ENCODE measurements at regions not wholly inside any gene's neighbourhood (a gene's known extent, or its start where the extent isn't known, plus 50 kb on each side); places are given as distances from the start of the nearest gene placed in this dataset.

DNA sequence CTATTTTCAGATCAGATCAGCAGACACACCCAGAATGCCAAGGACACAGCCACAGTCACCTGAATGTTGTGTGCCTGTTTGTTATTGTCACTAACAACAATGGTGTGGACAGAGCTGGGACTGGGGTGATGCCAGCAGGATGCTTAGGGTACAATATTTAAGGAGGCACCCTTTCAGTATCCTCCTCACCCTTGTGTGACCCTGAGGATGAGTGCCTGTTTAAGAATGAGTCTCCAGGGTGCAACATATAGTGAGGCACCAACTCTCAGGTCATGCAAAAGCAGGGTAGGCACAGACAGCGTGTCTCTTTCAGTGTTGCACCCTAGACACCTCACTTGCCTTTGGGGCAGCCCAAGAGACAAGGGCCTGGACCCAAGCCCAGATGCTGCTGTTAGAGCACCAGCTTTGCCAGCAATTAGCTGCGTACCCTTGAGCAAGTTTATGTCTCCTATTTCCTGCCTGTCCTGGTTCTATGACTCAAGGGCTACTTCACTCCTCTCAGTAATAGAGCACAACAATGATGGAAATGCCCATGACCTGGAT lies 122.6 kb downstream of the AQP9 start:
- TF ChIP-seq GATA2 (IDR thresholded peaks at IDR 0.05; ENCODE audit: low read depth, low read length), result no peak

DNA sequence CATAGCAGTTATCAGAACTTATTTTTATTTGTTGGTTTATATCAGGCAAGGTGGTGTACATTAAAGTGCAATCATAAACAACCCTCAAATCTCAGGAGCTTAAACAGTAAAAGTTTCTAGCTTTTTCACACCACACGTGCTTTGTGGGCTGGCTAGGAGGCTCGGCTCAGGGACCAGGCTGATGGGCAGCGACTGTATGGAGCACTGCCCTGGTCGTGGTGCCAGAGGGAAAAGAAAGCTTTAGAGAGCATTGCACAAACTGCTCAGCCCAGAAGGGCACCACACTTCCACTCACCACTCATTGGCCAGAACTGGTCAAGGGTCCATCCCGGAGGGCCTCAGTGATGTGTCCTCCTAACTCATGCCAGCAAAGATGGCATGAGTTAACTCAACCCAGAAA lies 123.2 kb downstream of the AQP9 start:
- TF ChIP-seq GATA2 (IDR thresholded peaks at IDR 0.05; ENCODE audit: low read depth, low read length) (no peak), GATA3 (IDR thresholded peaks at IDR 0.05; ENCODE audit: low read depth, low read length) (no peak)

DNA sequence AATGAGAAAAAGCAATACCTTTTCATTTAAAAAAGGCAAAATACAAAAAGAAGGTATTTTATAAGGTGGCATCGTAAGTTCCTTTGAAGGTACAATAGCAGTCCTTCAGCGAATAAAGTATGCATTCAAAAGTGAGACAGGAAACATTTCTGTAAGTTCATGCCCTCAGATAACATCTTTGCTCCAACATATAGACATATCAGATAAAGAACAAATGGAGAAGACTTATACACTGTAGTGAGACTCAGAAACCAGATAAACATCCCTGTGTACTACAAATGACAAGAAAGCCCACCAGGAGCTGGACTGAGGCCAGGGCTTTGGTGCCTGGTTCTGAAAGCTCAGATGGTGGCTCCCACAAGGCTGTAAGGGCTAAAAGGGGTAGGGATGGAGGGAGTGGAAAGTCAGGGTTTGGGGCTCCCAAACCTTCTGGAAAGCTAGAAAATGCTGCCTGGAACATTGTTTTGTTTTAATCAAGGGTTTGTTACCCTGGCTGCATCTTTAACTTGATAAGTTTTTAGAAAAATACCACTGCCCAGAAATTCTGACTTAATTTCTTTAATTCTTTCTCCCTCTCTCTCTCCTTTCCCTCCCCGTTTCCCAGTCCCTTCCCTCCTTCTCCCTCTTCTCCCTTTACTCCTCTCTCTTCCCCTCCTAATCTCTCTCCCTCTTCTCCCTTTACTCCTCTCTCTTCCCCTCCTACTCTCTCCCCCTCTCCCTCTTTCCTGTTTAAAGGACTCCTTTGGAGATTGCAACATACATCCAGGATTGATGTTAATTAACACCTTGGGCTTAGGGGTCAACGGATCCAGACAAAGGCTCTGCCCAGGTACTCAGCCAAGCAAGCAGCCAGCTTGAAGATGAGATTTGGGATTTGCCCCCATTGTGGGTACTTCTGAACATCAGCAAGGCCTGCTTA lies 126.1 kb downstream of the AQP9 start:
- TF ChIP-seq GATA2 (IDR thresholded peaks at IDR 0.05; ENCODE audit: low read depth, low read length) (peak; percentile 24; the same call in 1 of the 2 replicates), GATA3 (IDR thresholded peaks at IDR 0.05; ENCODE audit: low read depth, low read length) (no peak)

DNA sequence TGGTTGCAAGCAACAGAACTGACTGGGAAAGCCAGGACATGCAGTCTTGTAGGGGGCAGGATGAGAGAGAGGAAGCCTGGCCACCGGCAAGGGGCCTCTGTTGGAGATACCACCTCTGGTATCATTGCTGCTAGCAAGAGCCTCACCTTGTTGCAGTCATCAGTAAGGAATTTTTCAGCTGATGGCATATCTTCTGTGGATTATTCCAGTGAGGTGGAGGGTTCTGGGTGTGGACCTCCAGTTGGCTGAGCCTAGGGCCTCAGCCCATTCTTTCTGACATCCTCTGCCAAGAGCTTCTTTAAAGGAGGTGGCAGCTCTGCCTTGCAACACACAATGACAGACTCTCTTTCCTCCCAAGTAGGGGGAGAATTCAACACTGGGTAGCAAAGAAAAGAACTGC lies 128.9 kb downstream of the AQP9 start:
- TF ChIP-seq GATA3 (IDR thresholded peaks at IDR 0.05; ENCODE audit: low read depth, low read length) (no peak), GATA2 (IDR thresholded peaks at IDR 0.05; ENCODE audit: low read depth, low read length) (no peak)

DNA sequence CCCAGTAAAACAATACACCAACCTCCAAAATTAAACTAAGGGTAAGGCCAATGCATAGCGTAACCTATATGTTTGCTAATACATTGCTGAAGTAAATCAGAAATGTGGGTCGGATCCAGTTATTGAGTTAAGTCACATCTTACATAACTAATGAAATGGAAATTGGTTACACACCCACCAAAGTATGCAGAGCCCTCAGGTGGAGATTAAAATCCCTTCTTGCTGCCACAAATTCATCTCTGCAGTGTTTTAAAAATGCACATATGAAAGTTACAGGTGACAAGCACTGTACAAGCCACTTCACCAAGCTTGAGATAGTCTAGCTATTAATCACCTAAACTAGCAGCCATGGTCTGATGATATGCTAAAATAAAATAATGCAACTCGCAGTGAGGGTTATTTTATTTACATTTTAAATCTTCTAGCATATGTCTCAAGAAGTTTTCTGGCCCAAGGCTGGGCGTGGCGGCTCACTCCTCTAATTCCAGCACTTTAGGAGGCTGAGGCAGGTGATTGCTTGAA lies 130.6 kb downstream of the AQP9 start:
- TF ChIP-seq GATA2 (IDR thresholded peaks at IDR 0.05; ENCODE audit: low read depth, low read length), result no peak
- no peak for TF ChIP-seq GATA3 (IDR thresholded peaks at IDR 0.05; ENCODE audit: low read depth, low read length)

- TF ChIP-seq GATA2 (IDR thresholded peaks at IDR 0.05; ENCODE audit: low read depth, low read length), result no peak
- no peak for TF ChIP-seq GATA3 (IDR thresholded peaks at IDR 0.05; ENCODE audit: low read depth, low read length)
Measured at GRCh38 chr15:58269455-58270414, 131.6 kb downstream of the AQP9 start.

- TF ChIP-seq GATA2 (IDR thresholded peaks at IDR 0.05; ENCODE audit: low read depth, low read length), result no peak
- TF ChIP-seq GATA3 (IDR thresholded peaks at IDR 0.05; ENCODE audit: low read depth, low read length), result no peak
Measured at GRCh38 chr15:58271410-58271809, 133.2 kb downstream of the AQP9 start.

DNA sequence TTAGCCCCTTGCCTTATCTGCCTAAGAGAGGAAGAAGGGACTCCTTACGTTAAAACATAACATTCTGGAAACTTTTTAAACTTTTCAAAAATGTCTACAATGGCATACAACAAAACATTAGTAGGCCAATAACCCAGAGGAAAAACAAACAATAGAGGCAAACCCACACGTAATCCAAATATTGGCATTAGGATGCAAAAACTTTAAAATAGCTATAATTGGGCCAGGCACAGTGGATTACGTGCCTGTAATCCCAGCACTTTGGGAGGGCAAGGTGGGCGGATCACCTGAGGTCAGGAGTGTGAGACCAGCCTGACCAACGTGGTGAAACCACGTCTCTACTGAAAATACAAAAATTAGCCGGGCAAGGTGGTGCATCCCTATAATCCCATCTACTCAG lies 134.9 kb downstream of the AQP9 start:
- no peak for TF ChIP-seq GATA3 (IDR thresholded peaks at IDR 0.05; ENCODE audit: low read depth, low read length)
- no peak for TF ChIP-seq GATA2 (IDR thresholded peaks at IDR 0.05; ENCODE audit: low read depth, low read length)

GRCh38 chr15:58274885-58275284 lies 136.7 kb downstream of the AQP9 start:
- TF ChIP-seq GATA2 (IDR thresholded peaks at IDR 0.05; ENCODE audit: low read depth, low read length) (no peak), GATA3 (IDR thresholded peaks at IDR 0.05; ENCODE audit: low read depth, low read length) (no peak)

DNA sequence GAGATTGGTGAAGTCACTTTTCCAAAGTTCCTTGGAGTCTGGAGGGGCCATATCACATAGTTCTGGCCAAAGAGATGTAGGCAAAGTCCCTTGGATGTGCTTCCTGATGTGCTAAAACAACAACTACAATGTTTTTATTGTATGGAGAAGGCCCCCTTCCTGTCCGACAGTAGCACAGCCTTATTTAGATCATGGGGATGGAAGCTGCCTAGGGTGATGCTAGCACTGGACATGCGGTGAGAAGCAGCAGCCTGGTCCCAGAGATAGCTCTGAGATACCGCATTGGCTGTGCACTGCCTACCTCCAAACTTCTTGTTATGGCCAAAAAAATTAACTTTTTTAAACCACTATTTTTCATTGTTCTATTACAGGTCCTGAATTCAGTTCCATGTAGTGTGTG lies 137.6 kb downstream of the AQP9 start:
- TF ChIP-seq GATA2 (IDR thresholded peaks at IDR 0.05; ENCODE audit: low read depth, low read length) (no peak), GATA3 (IDR thresholded peaks at IDR 0.05; ENCODE audit: low read depth, low read length) (no peak)

DNA sequence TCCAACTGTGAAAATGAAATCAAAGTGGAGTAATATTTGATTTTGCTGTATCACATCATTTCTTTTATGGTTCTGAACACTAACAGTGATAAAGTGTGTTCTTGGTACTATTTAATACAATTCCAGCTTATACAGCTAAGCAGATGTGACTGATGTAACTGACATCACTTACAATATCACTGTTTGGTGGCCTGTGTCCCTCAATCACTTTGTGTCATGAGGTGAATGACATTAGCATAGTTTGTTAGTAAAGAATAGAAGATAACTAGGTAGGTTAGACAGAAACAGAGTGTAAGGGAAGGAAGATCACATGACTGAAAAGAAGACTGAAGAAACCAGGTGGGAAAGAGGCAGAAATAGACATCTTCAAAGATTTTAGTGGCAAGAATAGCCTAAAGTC lies 138.7 kb downstream of the AQP9 start:
- no peak for TF ChIP-seq GATA2 (IDR thresholded peaks at IDR 0.05; ENCODE audit: low read depth, low read length)
- TF ChIP-seq GATA3 (IDR thresholded peaks at IDR 0.05; ENCODE audit: low read depth, low read length), result no peak

- TF ChIP-seq GATA2 (IDR thresholded peaks at IDR 0.05; ENCODE audit: low read depth, low read length) (no peak), GATA3 (IDR thresholded peaks at IDR 0.05; ENCODE audit: low read depth, low read length) (no peak)
Measured at GRCh38 chr15:58277333-58277732, 139.2 kb downstream of the AQP9 start.

DNA sequence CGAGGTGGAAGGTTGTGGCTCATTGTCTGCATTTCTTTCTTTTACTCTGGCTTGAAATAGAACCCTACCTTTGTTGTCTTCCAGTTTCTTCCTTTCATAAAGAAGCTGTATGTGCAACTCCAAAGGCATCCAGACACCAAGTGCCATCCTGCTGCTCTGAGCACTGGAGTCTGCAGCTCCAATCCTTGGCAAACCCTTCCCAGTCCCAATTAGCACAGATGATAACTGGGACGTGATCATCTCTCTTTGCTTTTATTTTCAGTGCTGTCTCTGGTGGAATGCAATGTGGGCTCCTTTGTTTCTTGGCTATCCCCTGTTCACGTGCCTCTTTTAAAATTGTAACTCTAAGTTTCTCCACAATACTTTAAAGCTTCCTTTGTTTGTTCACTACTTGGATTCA lies 140.9 kb downstream of the AQP9 start:
- TF ChIP-seq GATA3 (IDR thresholded peaks at IDR 0.05; ENCODE audit: low read depth, low read length), result no peak
- TF ChIP-seq GATA2 (IDR thresholded peaks at IDR 0.05; ENCODE audit: low read depth, low read length), result no peak

DNA sequence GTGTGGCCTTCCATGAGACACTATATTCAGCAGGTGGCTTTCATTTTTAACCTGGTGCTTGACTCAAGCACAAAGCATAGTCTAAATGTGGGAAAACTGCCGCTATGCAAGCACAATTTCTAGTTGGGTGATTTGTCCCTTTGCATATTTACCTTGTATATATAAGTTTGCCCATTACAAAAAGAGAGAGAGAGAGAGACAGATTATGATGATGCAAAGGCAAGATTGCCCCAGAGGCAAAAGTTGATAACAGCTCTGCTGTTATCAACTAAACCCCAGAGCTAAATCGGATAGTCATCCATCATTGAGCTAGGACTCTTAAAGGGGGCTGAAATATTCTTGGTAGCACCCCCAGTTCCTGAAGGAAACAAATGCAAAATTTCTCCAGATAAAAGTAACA lies 141.5 kb downstream of the AQP9 start:
- TF ChIP-seq GATA2 (IDR thresholded peaks at IDR 0.05; ENCODE audit: low read depth, low read length) (no peak), GATA3 (IDR thresholded peaks at IDR 0.05; ENCODE audit: low read depth, low read length) (no peak)
